ENCODE measurements at regions not wholly inside any gene's neighbourhood (a gene's known extent, or its start where the extent isn't known, plus 50 kb on each side); places are given as distances from the start of the nearest gene placed in this dataset.
A peak's percentile ranks its signal among the peaks of the same experiment; 100 is the strongest.

DNA sequence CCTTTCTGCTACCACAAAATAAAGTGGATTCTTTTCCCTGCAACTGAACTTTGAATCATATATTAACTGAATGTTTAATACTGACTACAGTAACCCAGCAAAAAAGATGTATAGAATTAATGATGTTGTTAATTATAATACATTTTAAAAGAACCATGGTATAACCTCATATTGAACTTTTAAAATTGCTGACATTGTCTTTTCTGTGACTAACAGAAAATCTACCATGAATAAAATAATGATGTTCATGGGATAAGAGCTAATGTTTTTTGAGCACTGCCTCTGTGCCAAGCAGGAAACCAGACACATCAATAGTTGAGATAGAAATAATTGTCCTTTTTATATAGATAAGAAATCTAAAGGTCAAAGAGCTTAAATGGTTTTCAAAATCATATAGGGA lies 691.9 kb downstream of the PDHA2 start:
- DNase-seq = no peak

DNA sequence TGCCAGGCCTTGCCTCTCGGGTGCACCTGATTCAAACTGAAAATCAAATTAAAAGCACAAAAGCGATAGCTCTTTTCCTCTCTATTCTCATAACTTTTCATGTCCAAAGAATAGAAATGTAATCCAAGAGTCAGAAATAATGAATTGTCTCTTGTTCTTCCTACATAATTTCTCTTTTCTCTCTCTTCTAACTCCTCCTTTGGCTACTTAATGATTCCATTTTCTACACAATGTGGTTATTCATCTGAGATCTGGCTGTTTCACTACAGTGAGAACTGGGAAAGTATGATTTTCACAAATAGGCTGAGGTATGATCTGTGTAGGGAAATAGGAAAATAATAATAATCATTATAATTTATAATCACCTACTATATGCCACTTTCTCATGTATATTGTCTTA lies 703.5 kb downstream of the PDHA2 start:
- no peak for DNase-seq

DNA sequence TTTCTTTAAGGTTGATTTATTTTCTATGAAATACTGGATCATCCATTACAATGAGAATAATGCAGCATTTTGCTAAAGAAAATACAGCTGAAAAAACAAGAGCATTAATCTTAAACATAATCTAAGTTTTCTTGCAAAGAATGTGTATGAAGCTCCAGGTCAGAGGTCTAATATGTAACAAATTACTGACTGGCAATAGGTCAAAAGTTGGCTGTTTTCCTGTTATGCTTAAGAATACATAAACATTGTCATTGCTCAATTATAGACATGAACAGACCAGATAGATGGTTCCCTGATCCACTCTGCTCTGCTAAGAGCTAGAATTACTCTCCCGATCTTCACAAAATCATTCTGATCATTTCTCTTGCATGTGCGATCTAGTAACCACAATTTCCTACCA lies 718.6 kb downstream of the PDHA2 start:
- DNase-seq = no peak

DNA sequence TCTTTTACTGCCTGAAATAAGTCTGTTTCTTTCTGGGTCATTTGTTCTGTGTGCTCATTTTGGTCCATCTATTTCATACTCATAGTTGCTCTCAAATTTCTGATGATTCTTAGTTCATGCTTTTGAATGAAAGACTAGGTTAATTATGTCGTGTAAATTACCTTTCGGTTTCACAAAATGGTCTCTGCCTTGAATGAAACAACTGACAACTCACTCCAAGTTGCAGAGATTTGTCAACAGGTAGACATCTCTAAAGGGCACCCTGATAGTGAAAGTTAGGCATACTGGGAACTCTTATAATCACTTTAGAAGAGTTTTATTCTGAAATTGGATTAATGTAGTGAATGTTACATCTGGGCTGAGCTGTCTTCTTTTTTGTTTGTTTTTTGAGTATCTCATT lies 726.9 kb downstream of the PDHA2 start:
- DNase-seq = no peak

DNA sequence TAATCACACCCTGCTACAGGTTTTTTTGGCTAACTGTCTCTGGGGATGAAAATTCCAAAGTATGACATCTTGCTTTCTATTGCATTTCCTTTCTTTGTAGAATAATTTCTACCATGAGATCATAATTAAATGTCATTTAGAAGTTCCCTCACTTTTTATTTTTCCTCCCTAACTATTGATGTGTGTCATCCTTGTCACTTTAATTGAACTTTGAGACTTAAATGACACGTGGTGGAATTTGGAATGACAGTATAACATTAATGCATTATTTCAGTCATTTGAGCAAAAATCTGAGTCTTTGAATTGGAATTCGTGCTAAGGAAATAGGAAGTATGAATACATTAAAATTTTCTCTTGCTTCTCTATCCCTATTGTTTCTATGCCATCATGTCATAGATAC lies 745.4 kb downstream of the PDHA2 start:
- DNase-seq = no peak

DNA sequence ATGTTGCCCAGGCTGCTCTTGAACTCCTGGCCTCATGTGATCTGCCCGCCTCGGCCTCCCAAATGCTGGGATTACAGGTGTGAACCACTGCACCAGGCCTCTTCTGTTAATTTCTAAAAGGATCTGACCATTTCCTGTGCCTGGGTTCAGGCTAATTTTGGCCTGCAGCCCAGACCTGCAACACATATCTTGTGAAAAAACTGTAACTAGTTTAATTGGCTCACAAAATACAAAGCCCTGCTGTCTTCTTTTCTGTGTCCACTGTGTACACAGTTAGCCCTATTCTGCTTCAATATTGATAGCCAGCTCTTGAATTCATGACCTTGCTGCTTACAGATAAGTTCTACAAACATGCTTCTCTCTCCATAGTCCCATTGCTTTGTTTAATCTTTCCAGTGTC lies 753.5 kb downstream of the PDHA2 start:
- no peak for DNase-seq

DNA sequence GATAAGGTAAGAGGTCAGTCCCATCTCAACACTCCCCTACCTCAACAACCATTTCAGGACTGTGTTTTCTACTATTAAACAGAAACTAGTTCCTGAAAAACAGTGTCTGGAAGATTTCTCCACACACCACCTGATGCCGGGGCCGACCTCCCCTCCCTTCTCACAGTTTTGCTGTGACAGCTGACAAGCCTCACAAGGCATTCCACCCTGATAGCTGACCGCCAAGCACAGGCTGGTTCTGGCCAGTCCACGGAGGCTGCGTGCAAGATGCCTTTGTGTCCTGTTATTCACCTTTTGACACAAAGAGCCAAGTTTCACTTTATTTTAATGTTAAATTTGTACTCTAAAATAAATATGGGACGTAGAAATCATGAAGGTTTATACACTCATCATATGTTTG lies 758.6 kb downstream of the PDHA2 start:
- peak in 1 of 2 donors; percentile 6 for DNase-seq

DNA sequence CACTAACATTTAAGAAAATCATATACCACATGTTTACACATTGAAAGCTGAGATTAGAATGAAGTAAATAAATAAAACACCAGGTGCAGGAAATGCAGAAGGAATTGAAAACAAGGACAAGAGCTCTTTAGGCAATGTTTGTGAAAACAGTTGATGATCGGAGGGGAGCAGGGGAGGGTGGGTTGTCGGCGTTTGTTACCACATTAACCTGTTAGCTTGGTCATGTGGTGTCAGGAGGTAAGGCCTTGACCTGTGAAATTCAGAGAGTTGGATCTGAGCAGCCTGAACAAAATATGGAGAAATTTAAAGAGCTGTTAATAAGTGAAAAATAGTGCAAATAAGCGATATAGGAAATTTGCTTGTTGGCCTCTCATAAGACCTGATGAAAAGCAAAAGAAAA lies 759.9 kb downstream of the PDHA2 start:
- DNase-seq = no peak

DNA sequence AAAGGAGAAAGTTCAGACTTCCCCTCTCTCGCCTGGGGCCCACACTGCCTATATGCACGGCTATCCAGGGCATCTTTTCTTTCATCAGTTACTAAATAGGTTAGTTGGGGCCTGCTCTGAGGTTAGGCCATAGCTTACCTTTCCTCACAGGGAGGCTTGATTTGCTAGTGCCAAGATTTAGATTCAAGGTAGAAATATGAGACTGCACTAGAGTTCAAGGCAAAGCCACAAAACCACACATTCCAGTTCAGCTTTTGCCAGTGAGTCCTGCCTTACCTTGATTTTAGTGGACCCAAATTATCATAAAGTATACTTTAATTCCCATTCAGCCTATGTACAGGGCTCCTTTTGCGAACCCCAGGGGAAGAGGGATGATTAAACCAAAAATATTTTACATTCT lies 762.8 kb downstream of the PDHA2 start:
- no peak for DNase-seq

DNA sequence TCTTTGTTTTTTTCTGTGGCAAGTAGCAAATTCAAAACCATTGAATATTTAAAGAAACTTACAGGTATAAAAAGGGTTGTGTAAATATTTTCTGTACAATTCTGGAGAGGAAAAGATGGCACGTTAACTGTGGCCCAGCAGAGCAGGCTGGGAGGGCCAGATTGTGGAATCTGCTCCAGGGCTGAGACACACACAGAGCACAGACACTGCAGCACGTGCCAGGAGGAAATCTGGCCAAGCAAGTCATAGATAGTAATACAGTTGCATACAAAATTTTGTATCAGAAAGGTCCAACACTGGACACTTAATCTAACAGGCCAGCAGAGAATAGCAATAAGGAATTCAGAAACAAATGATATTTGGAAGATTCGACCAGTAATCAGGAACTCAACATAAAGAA lies 763.7 kb downstream of the PDHA2 start:
- no peak for DNase-seq

DNA sequence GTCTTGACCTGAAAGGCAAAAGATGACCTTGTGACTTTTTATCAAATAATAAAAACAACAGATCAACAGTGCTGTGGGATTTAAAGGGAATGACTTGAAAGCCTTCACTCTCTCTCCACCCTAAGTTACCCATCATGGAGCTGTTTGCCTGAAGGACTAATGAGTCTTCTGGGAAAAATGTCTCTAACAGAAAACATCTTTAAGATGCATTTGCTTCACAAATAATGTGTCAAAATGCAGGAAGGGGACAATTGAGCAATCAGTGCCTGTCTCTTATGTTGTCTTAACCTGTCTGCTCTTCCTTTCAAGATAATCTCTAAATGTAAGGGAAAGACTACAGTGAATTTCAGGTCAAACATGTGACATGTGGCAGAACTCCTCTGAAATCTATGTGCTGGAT lies 766.6 kb downstream of the PDHA2 start:
- DNase-seq = no peak

DNA sequence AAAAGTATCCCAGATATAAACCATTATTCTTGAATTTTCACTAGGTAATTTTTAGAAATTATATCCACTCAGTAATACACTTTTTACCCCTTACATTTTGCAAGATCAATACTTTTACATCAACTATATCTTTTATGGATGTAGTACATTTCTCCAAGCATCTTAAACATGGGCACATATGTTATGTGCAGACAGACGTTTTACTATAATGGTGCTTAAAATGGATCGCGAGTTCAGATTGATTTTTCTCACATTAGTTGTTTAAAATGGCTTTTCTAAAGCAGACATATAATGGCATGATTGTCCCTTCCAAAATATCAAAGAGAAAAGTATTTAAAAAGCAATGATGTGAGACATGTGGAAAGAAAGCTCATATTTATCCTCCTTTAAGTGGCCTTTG lies 786.1 kb downstream of the PDHA2 start:
- no peak for DNase-seq

DNA sequence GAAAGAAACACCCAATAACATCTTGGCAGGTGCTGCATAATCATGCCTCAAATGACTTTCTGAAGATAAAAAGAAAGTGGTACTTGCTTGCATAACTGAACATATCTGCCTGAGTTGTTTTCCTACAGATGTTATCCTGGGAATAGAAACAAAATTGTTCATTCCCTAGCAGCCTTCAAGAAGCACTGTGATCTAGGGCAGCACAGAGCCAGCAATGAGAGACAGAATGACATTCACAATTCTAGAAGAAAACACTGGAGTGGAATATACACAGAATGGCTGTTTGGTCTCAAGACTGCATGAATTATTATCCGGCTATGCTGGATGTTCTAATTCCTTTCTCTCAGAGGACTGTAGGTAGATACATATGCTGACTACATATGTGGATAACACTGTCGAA lies 790.9 kb downstream of the PDHA2 start:
- DNase-seq = no peak

DNA sequence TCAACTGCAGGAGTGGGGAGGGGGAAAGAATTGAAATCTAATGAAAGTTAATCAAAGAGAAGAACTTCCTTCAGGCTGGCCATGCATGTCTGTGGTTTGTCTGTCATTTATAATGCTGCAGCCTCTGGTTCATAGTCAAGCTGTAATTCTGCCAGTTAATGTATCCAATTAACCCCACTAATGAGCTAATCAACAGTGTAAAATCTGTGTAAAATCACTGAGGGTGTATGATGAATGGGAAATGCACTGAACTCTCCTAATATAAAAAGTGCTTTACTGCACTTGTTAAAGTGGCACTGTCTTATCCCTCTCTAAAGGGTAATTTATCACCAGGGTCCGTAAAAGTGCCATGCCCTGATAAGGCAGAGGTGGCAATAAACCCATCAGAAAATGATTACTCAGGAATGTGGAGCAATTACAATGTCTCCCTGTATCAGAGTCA lies 798.1 kb downstream of the PDHA2 start:
- DNase-seq = no peak

DNA sequence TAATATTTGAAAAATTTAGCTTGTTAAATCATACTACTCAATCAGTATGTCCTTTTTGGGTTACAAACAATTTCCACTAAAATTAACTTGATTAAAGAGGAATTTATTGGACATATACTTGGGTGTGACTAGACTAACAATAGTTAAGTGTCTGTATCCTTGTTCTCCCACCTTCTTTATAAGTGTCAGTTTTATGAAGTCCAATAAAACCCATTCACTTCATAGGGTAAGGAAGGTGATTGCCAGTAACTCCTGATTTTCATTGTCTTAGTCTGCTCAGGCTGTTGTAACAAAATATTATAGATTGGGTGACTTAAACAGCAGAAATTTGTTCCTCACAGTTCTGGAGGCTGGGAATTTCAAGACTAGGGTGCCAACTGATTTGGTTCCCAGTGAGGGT lies 800.0 kb downstream of the PDHA2 start:
- no peak for DNase-seq

DNA sequence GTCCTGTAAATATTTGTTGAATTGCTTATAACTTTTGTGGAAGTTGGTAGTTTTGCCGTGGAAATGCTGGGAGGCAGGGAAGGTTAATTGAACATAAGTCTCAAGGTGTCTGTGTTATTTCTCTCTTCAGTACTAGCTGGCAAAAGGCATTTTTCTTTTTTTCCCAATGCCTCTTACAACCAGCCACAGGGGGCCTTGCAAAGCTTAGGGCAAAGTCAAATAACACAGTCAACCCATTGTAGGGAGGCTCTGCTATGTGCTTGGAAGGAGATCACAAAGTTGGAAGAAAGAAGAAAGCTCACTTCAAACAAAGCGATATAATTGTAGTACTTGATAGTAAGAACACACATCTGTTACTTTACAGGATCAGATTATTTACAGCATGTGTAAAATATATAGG lies 802.6 kb downstream of the PDHA2 start:
- DNase-seq = peak in 1 of 2 donors; percentile 2

DNA sequence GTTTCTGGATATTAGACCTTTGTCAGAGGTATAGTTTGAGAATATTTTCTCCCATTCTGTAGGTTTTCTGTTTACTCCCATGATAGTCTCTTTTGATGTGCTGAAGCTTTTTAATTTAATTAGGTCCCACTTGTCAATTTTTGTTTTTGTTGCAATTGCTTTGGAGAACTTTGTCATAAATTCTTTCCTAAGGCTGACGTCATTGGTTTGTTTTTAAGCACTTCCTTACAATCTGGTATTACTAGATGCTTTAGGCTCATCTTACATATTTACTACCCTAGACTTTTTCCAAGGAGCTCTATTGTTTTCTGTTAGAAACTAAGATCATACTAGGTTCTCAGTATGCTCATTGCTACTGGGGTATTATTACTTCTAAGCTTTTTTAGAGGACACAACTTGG lies 806.3 kb downstream of the PDHA2 start:
- DNase-seq = no peak

DNA sequence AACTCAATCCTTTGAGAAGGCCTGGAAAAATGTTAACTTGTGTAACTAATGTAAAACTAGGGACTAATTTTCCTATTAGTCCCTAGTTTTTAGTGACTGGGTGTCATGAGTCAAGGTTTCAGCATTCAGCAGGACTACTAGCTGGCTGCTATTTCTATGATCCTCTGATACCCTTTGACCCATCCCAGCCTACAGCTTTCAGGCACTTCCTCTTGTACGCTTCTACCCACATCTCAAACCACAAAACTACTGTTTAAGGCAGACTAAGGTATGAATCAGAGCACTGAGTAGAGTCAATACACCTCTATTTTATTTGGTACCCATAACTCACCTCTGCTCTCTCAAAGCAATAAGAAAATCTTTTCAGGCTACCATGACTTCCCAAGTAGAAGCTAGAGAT lies 809.6 kb downstream of the PDHA2 start:
- no peak for DNase-seq

DNA sequence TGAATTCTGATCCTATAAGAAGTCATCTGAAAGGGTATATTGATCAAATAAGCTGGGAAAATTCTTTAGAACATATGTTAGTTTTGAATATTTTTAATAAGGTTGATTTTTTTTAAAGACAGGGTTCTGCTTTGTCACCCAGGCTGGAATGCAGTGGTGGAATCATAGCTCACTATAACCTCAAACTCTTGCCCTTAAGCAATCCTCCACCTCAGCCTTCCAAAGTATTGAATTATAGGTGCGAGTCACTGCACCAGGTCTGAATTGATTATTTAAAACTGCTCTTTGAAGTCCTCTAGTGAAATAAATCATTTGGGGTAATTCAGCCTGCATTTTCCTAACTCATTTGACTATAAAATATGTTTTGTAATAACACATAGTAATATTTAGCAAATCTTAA lies 812.3 kb downstream of the PDHA2 start:
- no peak for DNase-seq

DNA sequence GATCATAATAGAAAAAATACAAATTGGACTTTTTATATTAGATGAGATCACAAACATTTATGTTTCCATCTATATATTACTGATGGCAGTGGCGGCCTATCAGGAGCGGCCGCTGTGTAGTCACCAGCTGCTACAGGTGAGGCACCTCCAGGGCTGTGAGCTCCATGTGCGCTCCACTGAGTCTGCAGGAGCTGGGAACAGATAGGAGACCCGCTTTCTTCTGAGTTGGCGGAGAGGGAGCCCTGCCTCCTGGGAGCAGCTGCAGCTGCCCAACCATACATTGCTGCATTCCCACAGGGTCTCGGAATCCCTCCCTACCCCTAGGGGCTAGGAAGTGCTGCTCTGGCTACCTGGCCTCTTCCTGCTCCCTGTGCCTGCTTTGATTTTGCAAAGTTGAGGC lies 812.9 kb downstream of the PDHA2 start:
- DNase-seq = no peak

DNA sequence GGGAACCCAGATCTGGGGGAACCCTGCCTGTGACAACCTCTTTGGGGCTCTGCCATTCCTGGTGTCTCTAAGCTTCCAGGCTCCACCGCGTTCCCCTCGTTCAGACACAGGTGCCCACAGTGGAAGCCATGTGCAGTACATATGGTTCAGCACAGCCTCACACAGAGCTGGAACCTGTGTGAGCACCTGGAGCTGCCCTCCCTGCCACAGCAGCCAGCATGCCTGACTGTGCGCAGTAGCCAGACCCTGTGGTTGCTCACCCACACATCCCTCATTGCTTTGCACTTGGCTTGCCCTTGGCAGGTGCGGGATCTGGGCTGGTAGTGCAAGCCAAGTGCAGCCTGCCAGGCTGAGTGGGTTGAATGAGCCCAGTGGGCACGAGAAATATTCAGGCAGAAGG lies 814.2 kb downstream of the PDHA2 start:
- no peak for DNase-seq

DNA sequence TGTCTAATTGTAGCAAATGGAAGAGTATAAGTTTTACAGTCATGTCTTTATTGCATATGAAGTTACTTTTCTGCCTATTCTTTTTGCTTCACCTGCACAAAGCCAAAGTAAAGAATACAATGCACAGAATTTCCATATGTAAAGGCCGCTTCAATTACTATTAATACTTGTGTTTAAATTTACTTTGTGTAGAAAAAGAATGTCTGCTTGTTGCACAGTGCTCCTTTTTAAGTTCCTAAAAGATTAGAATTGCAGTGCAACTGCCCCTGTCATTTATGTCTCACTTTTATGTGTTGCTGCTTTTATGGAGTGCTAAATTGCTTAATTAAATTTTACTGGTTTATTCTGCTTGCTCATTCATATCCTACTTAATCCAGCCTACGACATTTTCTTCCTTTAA lies 830.5 kb downstream of the PDHA2 start:
- no peak for DNase-seq

DNA sequence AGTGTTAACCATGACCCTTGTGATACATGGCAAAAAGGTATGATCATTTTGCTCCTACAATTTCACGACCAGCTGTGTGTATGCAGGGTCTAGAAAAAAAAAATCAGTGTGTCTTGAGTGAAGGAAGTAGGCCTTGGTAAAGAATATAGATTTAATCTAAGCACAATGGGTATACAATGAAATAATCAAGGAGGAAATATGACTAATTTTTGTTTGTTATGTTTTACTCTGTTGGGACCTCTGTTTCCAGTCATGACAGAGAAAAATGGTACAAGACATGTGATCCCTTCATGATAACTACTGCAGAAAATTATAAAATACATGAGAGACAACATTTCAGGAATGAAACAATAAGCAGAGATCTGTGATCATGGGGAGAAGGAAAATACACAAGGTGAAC lies 835.5 kb downstream of the PDHA2 start:
- no peak for DNase-seq

DNA sequence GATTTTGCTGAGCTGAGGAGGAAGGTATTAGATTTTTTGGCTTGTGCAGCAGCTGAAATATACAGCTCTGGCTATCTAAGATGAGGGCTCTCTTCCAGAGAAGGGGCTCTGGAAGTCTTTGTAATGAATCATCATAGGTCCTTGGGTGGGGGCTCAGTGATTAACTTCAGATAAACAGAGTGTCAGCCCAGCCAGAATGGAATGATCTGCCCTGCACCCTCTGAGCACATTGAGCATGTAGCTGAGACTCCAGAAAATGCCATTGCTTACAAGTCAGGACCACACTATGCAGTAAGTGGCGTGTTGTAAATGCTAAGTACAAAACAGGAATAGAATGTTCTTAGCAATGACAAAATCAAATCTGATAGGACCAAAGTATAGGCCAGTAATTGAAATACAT lies 836.0 kb downstream of the PDHA2 start:
- DNase-seq = no peak

DNA sequence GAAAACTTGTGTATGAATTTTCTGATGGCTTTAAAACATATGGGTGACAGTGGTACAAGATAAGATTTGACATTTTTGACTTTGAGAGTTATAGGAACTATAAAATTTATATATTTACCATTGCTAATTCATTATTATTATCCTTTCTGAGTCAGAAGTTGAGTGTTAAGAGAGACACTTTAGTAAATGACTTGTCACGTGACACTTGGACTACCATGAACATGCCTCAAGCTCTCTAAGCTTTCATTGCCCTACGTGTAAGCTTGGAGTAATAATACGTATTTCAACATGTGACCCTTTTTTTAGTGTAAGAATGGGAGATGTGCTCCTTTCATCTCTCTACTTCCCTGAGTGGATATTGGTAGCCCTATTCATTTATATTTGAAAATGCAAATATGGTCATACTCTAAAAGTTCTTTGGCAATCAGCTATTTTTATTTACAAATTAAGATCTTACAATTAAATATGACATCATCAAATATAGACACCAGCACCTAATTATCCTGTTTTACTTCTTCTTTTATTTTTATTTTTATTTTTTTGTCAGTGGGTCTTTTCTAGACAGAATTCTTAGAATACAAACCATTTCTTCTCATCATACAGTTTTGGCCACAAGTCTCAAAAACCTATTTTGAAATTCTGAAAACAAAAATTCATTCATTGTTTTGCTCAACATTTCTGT lies 837.0 kb downstream of the PDHA2 start:
- no peak for DNase-seq

Data from right lung (tissue), 2 donors.